ENCODE measurements at regions not wholly inside any gene's neighbourhood (a gene's known extent, or its start where the extent isn't known, plus 50 kb on each side); places are given as distances from the start of the nearest gene placed in this dataset.

DNA sequence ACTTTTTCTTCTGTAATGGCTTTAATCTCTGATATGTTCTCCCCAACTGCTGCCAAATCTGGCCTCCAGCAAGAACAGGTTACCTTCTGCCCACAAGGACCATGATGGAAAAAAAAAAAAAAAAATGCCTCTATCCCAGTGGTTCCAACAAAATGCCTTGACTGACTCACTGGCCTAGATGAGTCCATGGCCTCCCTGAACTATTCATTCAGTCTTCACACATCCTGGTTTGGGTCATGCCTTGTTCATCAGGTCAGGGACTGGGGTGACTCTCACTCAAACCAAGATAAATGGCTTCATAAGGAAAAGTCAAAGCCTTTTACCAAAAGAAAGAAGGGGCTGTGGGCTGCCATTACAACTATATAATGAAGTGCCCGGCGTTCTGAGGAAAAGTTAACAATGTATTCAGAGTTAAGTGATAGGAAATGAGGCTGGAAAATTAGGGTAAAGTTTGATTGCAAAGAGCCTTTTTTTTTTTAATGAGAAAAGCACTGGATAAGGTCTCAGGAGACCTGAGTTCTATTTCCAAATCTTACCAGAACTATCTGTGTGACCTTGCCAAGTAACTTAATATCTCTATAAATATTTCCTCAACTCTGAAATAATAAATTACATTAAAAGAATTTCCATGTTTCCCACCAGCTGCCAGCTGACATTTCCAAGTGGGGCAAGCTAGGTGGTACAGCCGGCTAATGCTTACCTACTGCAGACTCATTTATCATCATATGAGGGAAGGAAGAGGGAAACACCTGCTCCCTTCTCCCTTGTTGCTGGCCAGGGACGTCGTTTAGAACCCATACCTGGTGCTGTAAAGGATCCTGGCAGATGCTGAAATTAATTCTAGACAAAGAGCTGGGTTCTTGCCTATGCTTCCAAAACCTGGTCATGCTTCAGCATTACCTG, 380.0 kb upstream of the MARCKS start:
- Histone ChIP-seq H3K36me3 (replicated peaks) (no peaks in the 10 kb centered on the region), H3K4me3 (ENCODE audit: low read depth, low read length) (no peak overlapping the region), H3K27ac (no peak overlapping the region), H3K27me3 (replicated peaks) (no peaks in the 10 kb centered on the region)
- TF ChIP-seq, protein P1, sequence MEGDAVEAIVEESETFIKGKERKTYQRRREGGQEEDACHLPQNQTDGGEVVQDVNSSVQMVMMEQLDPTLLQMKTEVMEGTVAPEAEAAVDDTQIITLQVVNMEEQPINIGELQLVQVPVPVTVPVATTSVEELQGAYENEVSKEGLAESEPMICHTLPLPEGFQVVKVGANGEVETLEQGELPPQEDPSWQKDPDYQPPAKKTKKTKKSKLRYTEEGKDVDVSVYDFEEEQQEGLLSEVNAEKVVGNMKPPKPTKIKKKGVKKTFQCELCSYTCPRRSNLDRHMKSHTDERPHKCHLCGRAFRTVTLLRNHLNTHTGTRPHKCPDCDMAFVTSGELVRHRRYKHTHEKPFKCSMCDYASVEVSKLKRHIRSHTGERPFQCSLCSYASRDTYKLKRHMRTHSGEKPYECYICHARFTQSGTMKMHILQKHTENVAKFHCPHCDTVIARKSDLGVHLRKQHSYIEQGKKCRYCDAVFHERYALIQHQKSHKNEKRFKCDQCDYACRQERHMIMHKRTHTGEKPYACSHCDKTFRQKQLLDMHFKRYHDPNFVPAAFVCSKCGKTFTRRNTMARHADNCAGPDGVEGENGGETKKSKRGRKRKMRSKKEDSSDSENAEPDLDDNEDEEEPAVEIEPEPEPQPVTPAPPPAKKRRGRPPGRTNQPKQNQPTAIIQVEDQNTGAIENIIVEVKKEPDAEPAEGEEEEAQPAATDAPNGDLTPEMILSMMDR (IDR thresholded peaks at IDR 0.05; ENCODE audit: low read depth, low read length, missing control alignments) = no peak
- no peak for DNase-seq
- in situ Hi-C loops (cut with HindIII; ENCODE audit: low pct_ligation_motif_present, low sequenced_read_pairs) = no loop called here

DNA sequence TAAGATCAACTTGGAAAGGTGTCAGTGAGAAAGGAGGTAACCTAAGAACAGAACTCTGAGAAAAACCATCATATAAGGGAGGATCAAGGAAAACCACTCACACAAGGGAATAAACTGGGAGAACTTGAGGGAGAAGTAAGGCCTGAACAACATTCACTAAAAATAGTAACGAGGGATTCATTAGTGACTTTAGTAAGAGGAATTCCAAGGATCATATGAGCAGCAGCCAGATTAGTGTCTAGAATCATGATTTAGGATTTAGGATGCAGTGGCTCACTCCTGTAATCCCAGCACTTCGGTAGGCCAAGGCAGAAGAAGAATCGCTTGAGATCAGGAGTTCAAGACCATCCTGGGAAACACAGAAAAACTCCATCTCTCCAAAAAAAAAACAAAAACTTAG, 376.5 kb upstream of the MARCKS start:
- H3K27ac ChIP-seq = no peak overlapping the region
- H3K4me3 ChIP-seq (ENCODE audit: low read depth, low read length) = no peak overlapping the region
- in situ Hi-C loops (cut with HindIII; ENCODE audit: low pct_ligation_motif_present, low sequenced_read_pairs) = no loop called here
- H3K27me3 ChIP-seq (replicated peaks) = no peaks in the 10 kb centered on the region
- DNase-seq = no peak
- TF ChIP-seq, protein P1 (IDR thresholded peaks at IDR 0.05; ENCODE audit: low read depth, low read length, missing control alignments) = no peak
- H3K36me3 ChIP-seq (replicated peaks) = no peaks in the 10 kb centered on the region

DNA sequence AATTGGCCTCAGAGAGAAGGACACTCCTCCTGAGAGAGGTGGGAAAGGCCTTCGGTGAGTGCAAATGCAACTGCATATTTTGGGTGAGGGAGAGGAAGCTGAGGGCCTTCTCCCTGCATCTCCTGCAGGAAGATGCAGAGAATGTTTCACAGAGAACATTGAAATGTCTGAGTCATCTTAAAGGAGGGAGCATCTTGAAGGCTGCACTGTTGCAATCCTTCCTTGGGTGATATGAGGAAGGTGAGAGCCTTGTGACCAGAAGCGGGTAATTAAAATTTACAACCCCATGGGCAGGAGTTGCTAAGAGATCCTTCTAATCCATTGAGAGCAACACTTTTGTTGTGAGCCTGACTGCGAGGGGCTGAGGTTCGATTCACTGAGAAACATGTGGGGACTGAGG, 375.7 kb upstream of the MARCKS start:
- no peaks in the 10 kb centered on the region for H3K36me3 ChIP-seq (replicated peaks)
- TF ChIP-seq, protein P1 (IDR thresholded peaks at IDR 0.05; ENCODE audit: low read depth, low read length, missing control alignments) = no peak
- no peak overlapping the region for H3K27ac ChIP-seq
- no peaks in the 10 kb centered on the region for H3K27me3 ChIP-seq (replicated peaks)
- H3K4me3 ChIP-seq (ENCODE audit: low read depth, low read length) = no peak overlapping the region
- in situ Hi-C loops (cut with HindIII; ENCODE audit: low pct_ligation_motif_present, low sequenced_read_pairs) = no loop called here
- DNase-seq = no peak

DNA sequence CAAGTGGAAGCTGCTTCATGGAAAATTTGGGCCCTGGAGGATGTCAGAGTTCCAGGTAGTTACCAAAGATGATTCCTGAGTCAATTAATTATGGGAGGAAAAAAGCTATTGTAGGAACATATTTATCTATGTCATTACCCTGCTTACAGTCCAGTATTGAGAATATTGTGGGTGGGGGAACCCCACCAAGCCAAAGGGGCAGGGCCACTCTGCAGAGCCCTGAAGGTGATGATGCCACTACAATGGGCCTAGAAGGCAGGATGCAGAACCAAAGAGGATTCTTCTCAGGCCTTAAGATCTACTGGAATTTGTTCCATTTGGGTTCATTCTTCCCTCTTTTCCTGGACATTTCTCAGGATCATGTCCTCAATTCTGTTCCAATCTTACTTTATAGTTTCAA, 375.2 kb upstream of the MARCKS start:
- Histone ChIP-seq H3K36me3 (replicated peaks) (no peaks in the 10 kb centered on the region), H3K27me3 (replicated peaks) (no peaks in the 10 kb centered on the region), H3K4me3 (ENCODE audit: low read depth, low read length) (no peak overlapping the region), H3K27ac (no peak overlapping the region)
- TF ChIP-seq, protein P1 (IDR thresholded peaks at IDR 0.05; ENCODE audit: low read depth, low read length, missing control alignments) = no peak
- in situ Hi-C loops (cut with HindIII; ENCODE audit: low pct_ligation_motif_present, low sequenced_read_pairs) = no loop called here
- DNase-seq = no peak

DNA sequence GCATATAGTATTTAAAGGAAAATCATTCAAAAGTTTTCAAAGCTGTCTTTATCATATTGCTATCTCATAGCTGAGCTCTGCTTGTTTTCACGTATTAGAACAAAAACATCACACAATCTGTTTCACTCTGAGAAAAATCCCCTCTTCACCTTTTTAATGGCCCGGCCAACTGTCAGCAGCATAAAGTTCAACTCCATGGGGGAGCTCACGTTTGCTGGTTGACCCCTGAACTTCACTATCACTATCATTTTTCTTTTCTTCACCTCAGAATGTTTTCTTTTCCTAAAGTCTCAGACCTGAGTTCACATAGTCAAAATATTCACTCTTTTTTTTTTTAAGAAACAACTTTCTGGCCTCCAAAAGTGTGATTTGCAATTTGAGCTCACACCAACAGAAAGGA, 374.4 kb upstream of the MARCKS start:
- TF ChIP-seq, protein P1 (IDR thresholded peaks at IDR 0.05; ENCODE audit: low read depth, low read length, missing control alignments) = no peak
- Histone ChIP-seq H3K27ac (no peak overlapping the region), H3K27me3 (replicated peaks) (no peaks in the 10 kb centered on the region)

More for the DNA sequence above, 374.4 kb upstream of the MARCKS start:
- in situ Hi-C loops (cut with HindIII; ENCODE audit: low pct_ligation_motif_present, low sequenced_read_pairs) = no loop called here
- DNase-seq = no peak
- H3K4me3 ChIP-seq (ENCODE audit: low read depth, low read length) = no peak overlapping the region
- H3K36me3 ChIP-seq (replicated peaks) = no peaks in the 10 kb centered on the region
